Lower lobe of right lung (tissue), 2 donors: ENCODE measurements at regions not wholly inside any gene's neighbourhood (a gene's known extent, or its start where the extent isn't known, plus 50 kb on each side); places are given as distances from the start of the nearest gene placed in this dataset.

Source experiments
- ATAC-seq, 2 donors: fragments of 200-7000 bp; cut with Tn5 transposase; one replicate each; pipeline ENCODE4 v1.9.1; 2020 to 2022; ENCODE audit warnings: mild to moderate bottlenecking in 2 of 2, moderate library complexity in 2 of 2
- DNase-seq: peaks from one replicate; pipeline ENCODE4 v3.0.0-alpha.2; 2020
- H3K27ac ChIP-seq: fragments of 200-600 bp; one replicate; pipeline ENCODE4 v1.8.0; 2022
- H3K27me3 ChIP-seq: fragments of 200-600 bp; one replicate; pipeline ENCODE4 v1.8.0; 2022; ENCODE audit warnings: low read depth
- H3K36me3 ChIP-seq: fragments of 200-600 bp; one replicate; pipeline ENCODE4 v1.8.0; 2022; ENCODE audit warnings: mild to moderate bottlenecking
- H3K4me1 ChIP-seq: fragments of 200-600 bp; one replicate; pipeline ENCODE4 v1.8.0; 2022
- H3K4me3 ChIP-seq: fragments of 200-600 bp; one replicate; pipeline ENCODE4 v1.8.0; 2022; ENCODE audit warnings: mild to moderate bottlenecking
- H3K9me3 ChIP-seq: fragments of 200-600 bp; one replicate; pipeline ENCODE4 v1.8.0; 2022
- intact Hi-C: fragments of 100-400 bp; cut with DNase I; formaldehyde crosslinking; loops from one replicate; pipeline ENCODE4 v1.11.0; 2022
- TF ChIP-seq, protein P1 (sequence below): fragments of 200-600 bp; IDR thresholded peaks from one replicate; pipeline ENCODE4 v1.8.0; 2022; ENCODE audit warnings: antibody characterized with exemption, mild to moderate bottlenecking
- donor health status: DM: no; HTN: yes; CAD: no; lungs with severe emphysema.

DNA sequence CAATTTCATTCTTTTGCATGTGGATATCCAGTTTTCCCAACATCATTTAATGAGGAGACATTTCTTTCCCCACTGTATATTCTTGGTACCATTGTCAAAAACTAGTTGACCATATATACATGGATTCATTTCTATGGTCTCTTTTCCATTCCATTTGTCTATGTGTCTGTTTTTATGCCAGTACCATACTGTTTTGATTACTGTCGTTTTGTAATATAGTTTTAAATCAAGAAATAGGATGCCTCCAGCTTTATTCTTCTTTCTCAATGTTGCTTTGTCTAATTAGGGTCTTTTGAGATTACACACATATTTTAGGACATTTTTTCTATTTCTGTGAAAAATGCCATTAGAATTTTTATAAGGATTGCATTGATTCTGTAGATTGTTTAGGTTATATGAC is 177.5 kb upstream of the POU2AF2 start:
- Histone ChIP-seq H3K9me3 (peaks cover 12% of the 10 kb centered on the region), H3K4me3 (no peak overlapping the region), H3K27me3 (no peaks in the 10 kb centered on the region), H3K27ac (no peak overlapping the region), H3K36me3 (no peaks in the 10 kb centered on the region), H3K4me1 (no peaks in the 10 kb centered on the region)
- ATAC-seq (no peak), DNase-seq (no peak)
- TF ChIP-seq, protein P1, sequence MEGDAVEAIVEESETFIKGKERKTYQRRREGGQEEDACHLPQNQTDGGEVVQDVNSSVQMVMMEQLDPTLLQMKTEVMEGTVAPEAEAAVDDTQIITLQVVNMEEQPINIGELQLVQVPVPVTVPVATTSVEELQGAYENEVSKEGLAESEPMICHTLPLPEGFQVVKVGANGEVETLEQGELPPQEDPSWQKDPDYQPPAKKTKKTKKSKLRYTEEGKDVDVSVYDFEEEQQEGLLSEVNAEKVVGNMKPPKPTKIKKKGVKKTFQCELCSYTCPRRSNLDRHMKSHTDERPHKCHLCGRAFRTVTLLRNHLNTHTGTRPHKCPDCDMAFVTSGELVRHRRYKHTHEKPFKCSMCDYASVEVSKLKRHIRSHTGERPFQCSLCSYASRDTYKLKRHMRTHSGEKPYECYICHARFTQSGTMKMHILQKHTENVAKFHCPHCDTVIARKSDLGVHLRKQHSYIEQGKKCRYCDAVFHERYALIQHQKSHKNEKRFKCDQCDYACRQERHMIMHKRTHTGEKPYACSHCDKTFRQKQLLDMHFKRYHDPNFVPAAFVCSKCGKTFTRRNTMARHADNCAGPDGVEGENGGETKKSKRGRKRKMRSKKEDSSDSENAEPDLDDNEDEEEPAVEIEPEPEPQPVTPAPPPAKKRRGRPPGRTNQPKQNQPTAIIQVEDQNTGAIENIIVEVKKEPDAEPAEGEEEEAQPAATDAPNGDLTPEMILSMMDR, result no peak
- intact Hi-C loops, result no loop called here

DNA sequence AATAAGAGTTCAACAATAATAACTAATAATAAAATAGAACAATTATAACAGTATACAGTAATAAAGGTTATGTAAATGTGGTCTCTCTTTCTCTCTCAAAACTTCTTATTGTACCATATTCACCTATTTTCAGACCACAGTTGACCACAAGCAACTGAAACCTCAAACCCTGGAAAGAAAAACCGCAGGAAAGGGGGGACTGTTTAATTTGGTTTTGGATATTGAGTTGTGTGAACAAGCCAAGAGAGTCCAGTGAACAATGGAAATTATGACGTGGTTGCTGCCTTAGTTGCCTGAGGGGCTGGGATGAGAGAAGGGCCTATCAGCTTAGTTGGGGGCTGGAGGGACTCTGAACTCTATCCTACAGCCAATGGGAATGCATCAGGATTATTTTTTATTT is 178.7 kb upstream of the POU2AF2 start:
- H3K9me3 ChIP-seq, result peaks cover 12% of the 10 kb centered on the region
- DNase-seq (no peak), ATAC-seq (no peak)
- no peaks in the 10 kb centered on the region for H3K4me1 ChIP-seq
- intact Hi-C loops, result no loop called here
- no peaks in the 10 kb centered on the region for H3K27me3 ChIP-seq
- H3K4me3 ChIP-seq, result no peak overlapping the region
- H3K36me3 ChIP-seq, result no peaks in the 10 kb centered on the region
- TF ChIP-seq, protein P1, result no peak
- no peak overlapping the region for H3K27ac ChIP-seq

DNA sequence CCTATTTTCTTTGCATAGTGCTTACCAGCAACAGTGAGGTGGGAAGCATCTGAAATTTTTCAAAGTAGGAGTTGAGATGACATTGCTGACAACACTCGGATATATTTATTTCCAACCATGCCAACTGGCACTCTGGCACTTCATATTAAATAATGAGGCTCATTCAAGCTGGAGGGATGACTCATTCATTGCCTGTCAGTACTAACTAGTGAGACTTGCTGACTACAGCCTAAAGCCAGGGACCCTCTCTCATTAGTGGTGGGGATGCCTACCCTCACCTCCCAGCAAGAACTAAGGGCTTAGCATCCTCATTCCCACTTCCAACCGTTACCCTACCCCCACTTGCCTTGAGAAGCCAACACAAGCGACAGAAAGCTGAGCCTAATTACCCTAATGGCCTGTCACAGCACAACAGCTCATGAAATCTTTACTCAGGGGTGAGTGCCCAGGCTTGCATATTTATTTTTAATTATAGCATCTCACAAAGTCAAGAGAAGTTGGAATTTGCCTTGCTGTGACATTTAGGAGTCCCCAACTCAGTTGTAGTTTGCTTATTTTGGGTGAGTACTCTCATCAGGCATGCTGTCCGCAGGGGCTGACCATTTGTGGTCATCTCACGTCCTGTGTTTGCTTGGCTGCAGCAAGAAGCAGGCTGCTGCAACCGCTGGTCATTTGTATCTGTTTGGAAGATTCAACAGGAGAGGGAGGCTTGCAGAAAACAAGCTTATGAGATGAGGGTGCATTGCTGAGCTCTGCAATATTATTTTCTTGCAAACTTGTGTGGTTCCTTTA is 181.6 kb upstream of the POU2AF2 start:
- H3K9me3 ChIP-seq, result peaks cover 12% of the 10 kb centered on the region
- H3K27ac ChIP-seq, result no peak overlapping the region
- H3K27me3 ChIP-seq, result no peaks in the 10 kb centered on the region
- no peak for DNase-seq
- H3K36me3 ChIP-seq, result no peaks in the 10 kb centered on the region
- H3K4me1 ChIP-seq, result no peaks in the 10 kb centered on the region
- intact Hi-C loops, result no loop called here
- TF ChIP-seq, protein P1, result no peak
- ATAC-seq, result no peak
- no peak overlapping the region for H3K4me3 ChIP-seq

DNA sequence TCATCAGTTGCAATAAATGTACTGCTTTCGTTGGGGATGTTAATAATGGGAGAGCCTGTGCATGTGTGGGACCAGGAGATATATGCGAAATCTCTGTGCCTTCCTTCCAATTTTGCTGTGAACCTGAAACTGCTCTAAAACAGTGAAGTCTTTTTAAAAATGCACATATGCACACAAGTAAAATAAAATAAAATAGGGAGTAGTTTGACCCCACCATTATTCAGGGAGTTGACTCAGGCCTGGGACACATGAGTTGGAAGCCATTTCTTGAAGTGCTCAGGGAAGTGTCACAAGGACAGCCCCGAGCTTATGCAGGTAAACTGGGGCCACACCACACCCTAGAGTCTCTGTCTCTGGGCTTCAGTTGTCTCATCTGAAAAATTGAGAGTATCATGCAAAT is 183.1 kb upstream of the POU2AF2 start:
- Histone ChIP-seq H3K4me3 (no peak overlapping the region), H3K27me3 (no peaks in the 10 kb centered on the region), H3K27ac (no peak overlapping the region), H3K9me3 (peaks cover 3% of the 10 kb centered on the region), H3K36me3 (no peaks in the 10 kb centered on the region), H3K4me1 (no peaks in the 10 kb centered on the region)
- ATAC-seq (no peak), DNase-seq (no peak)
- intact Hi-C loops, result no loop called here
- TF ChIP-seq, protein P1, result no peak

DNA sequence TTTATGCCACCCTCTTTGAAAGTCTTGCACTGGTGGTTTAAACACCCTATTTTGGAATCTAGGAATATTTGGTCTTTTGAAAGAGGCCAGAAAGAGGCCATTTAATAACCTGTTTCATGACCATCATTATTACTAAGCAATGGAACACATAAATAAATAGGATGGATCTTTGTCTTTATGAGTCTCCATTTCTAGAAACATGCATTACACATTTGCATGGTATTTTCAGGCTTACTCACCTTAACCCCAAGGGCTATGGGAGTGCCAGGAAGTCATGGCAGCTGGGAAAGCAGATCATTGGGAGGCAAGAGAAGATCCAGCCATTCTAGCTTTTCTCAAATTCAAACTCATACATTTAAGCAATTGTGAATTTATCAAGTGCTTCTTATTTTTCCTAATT is 185.8 kb upstream of the POU2AF2 start:
- no peak overlapping the region for H3K4me3 ChIP-seq
- no peaks in the 10 kb centered on the region for H3K4me1 ChIP-seq
- H3K9me3 ChIP-seq, result peaks cover 3% of the 10 kb centered on the region
- DNase-seq (no peak), ATAC-seq (no peak)
- H3K36me3 ChIP-seq, result no peaks in the 10 kb centered on the region
- H3K27me3 ChIP-seq, result no peaks in the 10 kb centered on the region
- H3K27ac ChIP-seq, result no peak overlapping the region
- TF ChIP-seq, protein P1, result no peak
- intact Hi-C loops, result no loop called here
